Esophagus squamous epithelium (tissue), 5 donors: ENCODE measurements at regions not wholly inside any gene's neighbourhood (a gene's known extent, or its start where the extent isn't known, plus 50 kb on each side); places are given as distances from the start of the nearest gene placed in this dataset.
"Not testable (repeated sequence)": the region's sequence is repeated elsewhere in the genome, so short reads cannot be mapped to it uniquely, and the experiment has no call there.

Experiments
- DNase-seq: peaks from one replicate; lab custom pipeline; 2025; lab: John Stamatoyannopoulos, UW
- H3K27ac ChIP-seq, 4 donors: fragments of 200-600 bp; sonication (generic); one replicate each; pipeline ENCODE4 v1.5.1; 2016 to 2019; ENCODE audit warnings: mild to moderate bottlenecking in 1 of 4
- H3K27me3 ChIP-seq, 4 donors: fragments of 200-600 bp; sonication (generic); 1 replicate in 3 of 4; 2 replicates in 1 of 4; pipeline versions ENCODE4 v1.5.1 to v1.6.0; 2017 to 2021; ENCODE audit warnings: antibody characterized with exemption in 1 of 4
- H3K36me3 ChIP-seq, 3 donors: fragments of 200-600 bp; sonication (generic); one replicate each; pipeline ENCODE4 v1.5.1; 2016 to 2019
- H3K4me1 ChIP-seq, 3 donors: fragments of 200-600 bp; sonication (generic); one replicate each; pipeline ENCODE4 v1.5.1; 2017 to 2019
- H3K4me3 ChIP-seq, 4 donors: fragments of 200-600 bp; sonication (generic); 1 replicate in 3 of 4; 2 replicates in 1 of 4; pipeline ENCODE4 v1.5.1; 2016 to 2019; ENCODE audit warnings: mild to moderate bottlenecking in 2 of 4, moderate library complexity in 1 of 4
- H3K9me3 ChIP-seq, 3 donors: fragments of 200-600 bp; sonication (generic); one replicate each; pipeline ENCODE4 v1.5.1; 2016 to 2019
- CTCF ChIP-seq, 6 experiments: fragments of 450-650 bp in 4 of 6; fragments of 200-600 bp in 2 of 6; sonication (generic) in 2 of 6; IDR thresholded peaks; one replicate each; pipeline ENCODE4 v1.5.1; 2016 to 2019; ENCODE audit warnings: antibody characterized with exemption in 6 of 6, mild to moderate bottlenecking in 4 of 6, moderate library complexity in 4 of 6
- POLR2A ChIP-seq, 4 donors: fragments of 450-650 bp; IDR thresholded peaks; one replicate each; pipeline ENCODE4 v1.6.1; 2017; ENCODE audit warnings: antibody characterized with exemption in 4 of 4, mild to moderate bottlenecking in 4 of 4, moderate library complexity in 3 of 4
- WGBS, 2 donors: methylation state at CpG; one replicate each; pipeline ENCODE4 v1.1.5; 2018; 5-methylcytosine and 5-hydroxymethylcytosine counted together
- intact Hi-C: fragments of 100-400 bp; cut with DNase I; formaldehyde crosslinking; loops from one replicate; pipeline ENCODE4 v1.15.0; 2022
- donor health status: DM: yes; HTN: yes; CAD: no.

- Histone ChIP-seq H3K4me3 (no peak overlapping the region), H3K4me1 (no peaks in the 10 kb centered on the region), H3K27ac (no peak overlapping the region), H3K36me3 (no peaks in the 10 kb centered on the region), H3K27me3 (peaks cover 0 to 18% (median 0%) of the 10 kb centered on the region in 4 donors), H3K9me3 (peaks cover 0 to 16% (median 8%) of the 10 kb centered on the region in 3 donors)
- TF ChIP-seq CTCF (IDR thresholded peaks at IDR 0.05): peak in 5 of 6 experiments; percentile 38 to 84 (median 58)
- TF ChIP-seq POLR2A (IDR thresholded peaks at IDR 0.05): no peak
- no peak for DNase-seq
- 43 to 52% methylated on average over 4 of the region's 4 CpGs for WGBS, 2 donors
- intact Hi-C loops: no loop called here
Observed at GRCh38 chr10:78664929-78665553, 403.7 kb upstream of the ZMIZ1 start.

- H3K4me1 ChIP-seq: no peaks in the 10 kb centered on the region
- TF ChIP-seq CTCF (IDR thresholded peaks at IDR 0.05): no peak
- TF ChIP-seq POLR2A (IDR thresholded peaks at IDR 0.05): no peak
- DNase-seq: no peak
- H3K4me3 ChIP-seq: no peak overlapping the region
- H3K36me3 ChIP-seq: no peaks in the 10 kb centered on the region
- peaks cover 0 to 4% (median 0%) of the 10 kb centered on the region in 3 donors for H3K9me3 ChIP-seq
- H3K27ac ChIP-seq: no peak overlapping the region
- WGBS, 2 donors: 57 to 60% methylated on average over 4 of the region's 4 CpGs
- peaks cover 0 to 3% (median 0%) of the 10 kb centered on the region in 4 donors for H3K27me3 ChIP-seq
- intact Hi-C loops: no loop called here
Observed at GRCh38 chr10:78672918-78673317, 395.8 kb upstream of the ZMIZ1 start.

GRCh38 chr10:78681141-78681540, 387.6 kb upstream of the ZMIZ1 start:
- H3K27ac ChIP-seq, H3K36me3 ChIP-seq, H3K9me3 ChIP-seq, intact Hi-C loops, H3K4me1 ChIP-seq, H3K4me3 ChIP-seq, DNase-seq: not testable (repeated sequence)
- peaks cover 0 to 15% (median 0%) of the 10 kb centered on the region in 4 donors for H3K27me3 ChIP-seq
- 77 to 88% methylated on average over 7 of the region's 7 CpGs for WGBS, 2 donors

- peaks cover 0 to 15% (median 0%) of the 10 kb centered on the region in 4 donors for H3K27me3 ChIP-seq
- intact Hi-C loops, H3K4me1 ChIP-seq, H3K9me3 ChIP-seq, H3K4me3 ChIP-seq, H3K36me3 ChIP-seq, DNase-seq, H3K27ac ChIP-seq: not testable (repeated sequence)
- WGBS, 2 donors: 25 to 71% methylated on average over 1 to 5 of the region's 10 CpGs
Observed at GRCh38 chr10:78681986-78682385, 386.8 kb upstream of the ZMIZ1 start.

GRCh38 chr10:78684947-78685346, 383.8 kb upstream of the ZMIZ1 start:
- H3K4me3 ChIP-seq: no peak overlapping the region
- H3K27me3 ChIP-seq: peaks cover 0 to 24% (median 0%) of the 10 kb centered on the region in 4 donors
- WGBS, 2 donors: 66 to 92% methylated on average over 7 of the region's 9 CpGs
- H3K9me3 ChIP-seq: no peaks in the 10 kb centered on the region
- peaks cover 0 to 24% (median 0%) of the 10 kb centered on the region in 3 donors for H3K4me1 ChIP-seq
- no peak overlapping the region for H3K27ac ChIP-seq
- intact Hi-C loops: no loop called here
- H3K36me3 ChIP-seq: no peaks in the 10 kb centered on the region
- DNase-seq: no peak
- TF ChIP-seq CTCF (IDR thresholded peaks at IDR 0.05) (no peak), POLR2A (IDR thresholded peaks at IDR 0.05) (no peak)

- no peak for DNase-seq
- no peak for TF ChIP-seq POLR2A (IDR thresholded peaks at IDR 0.05)
- TF ChIP-seq CTCF (IDR thresholded peaks at IDR 0.05): no peak
- H3K27ac ChIP-seq: no peak overlapping the region
- peaks cover 0 to 24% (median 0%) of the 10 kb centered on the region in 3 donors for H3K4me1 ChIP-seq
- WGBS, 2 donors: 63 to 66% methylated on average over 5 to 7 of the region's 7 CpGs
- H3K27me3 ChIP-seq: peaks cover 0 to 24% (median 0%) of the 10 kb centered on the region in 4 donors
- H3K9me3 ChIP-seq: no peaks in the 10 kb centered on the region
- H3K4me3 ChIP-seq: no peak overlapping the region
- H3K36me3 ChIP-seq: no peaks in the 10 kb centered on the region
- intact Hi-C loops: no loop called here
Observed at GRCh38 chr10:78685466-78686103, 383.2 kb upstream of the ZMIZ1 start.
